Keratinocyte (primary cell): ENCODE measurements at regions not wholly inside any gene's neighbourhood (a gene's known extent, or its start where the extent isn't known, plus 50 kb on each side); places are given as distances from the start of the nearest gene placed in this dataset.

Experiments used
- DNase-seq: peaks from one replicate; pipeline ENCODE4 v3.0.0-alpha.2; 2011; ENCODE audit warnings: low read depth, missing footprints, low spot score
- FAIRE-seq: peaks from 2 replicates; lab custom pipeline; 2011; peaks lifted over from hg19 to GRCh38; lab: Jason Lieb, UNC
- H2AFZ ChIP-seq: 2 replicates; pipeline ENCODE4 v1.6.0; 2012; ENCODE audit warnings: low read length, control low read depth, inconsistent platforms; ENCODE audit not compliant: control insufficient read depth
- H3K27ac ChIP-seq: 2 replicates; pipeline ENCODE4 v1.5.1; 2011; ENCODE audit warnings: low read length; ENCODE audit not compliant: control insufficient read depth, insufficient read depth
- H3K27me3 ChIP-seq: 3 replicates; pipeline ENCODE4 v1.6.0; 2011; ENCODE audit warnings: low read length; ENCODE audit not compliant: control insufficient read depth, insufficient read depth; ENCODE audit errors: extremely low read depth
- H3K36me3 ChIP-seq, 2 experiments: 2 replicates in 1 of 2; 3 replicates in 1 of 2; pipeline ENCODE4 v1.5.1; 2011; ENCODE audit warnings: low read length in 2 of 2, mild to moderate bottlenecking in 1 of 2; ENCODE audit not compliant: control insufficient read depth in 2 of 2, insufficient read depth in 2 of 2; ENCODE audit errors: extremely low read depth in 1 of 2
- H3K4me1 ChIP-seq: 3 replicates; pipeline ENCODE4 v1.5.1; 2011; ENCODE audit warnings: low read length; ENCODE audit not compliant: control insufficient read depth, insufficient read depth; ENCODE audit errors: extremely low read depth
- H3K4me2 ChIP-seq: 3 replicates; pipeline ENCODE4 v1.6.0; 2011; ENCODE audit warnings: low read depth, low read length; ENCODE audit not compliant: control insufficient read depth, insufficient read depth; ENCODE audit errors: extremely low read depth
- H3K4me3 ChIP-seq, 3 experiments: fragments of 200-600 bp in 1 of 3; sonication (generic) in 1 of 3; 2 replicates in 2 of 3; 3 replicates in 1 of 3; pipeline ENCODE4 v1.5.1; 2011 to 2016; ENCODE audit warnings: low read length in 3 of 3, mild to moderate bottlenecking in 3 of 3, control low read depth in 2 of 3, inconsistent platforms in 1 of 3, low read depth in 1 of 3, mixed read lengths in 1 of 3, mixed run types in 1 of 3, moderate library complexity in 1 of 3; ENCODE audit not compliant: control insufficient read depth in 2 of 3, insufficient read depth in 2 of 3; ENCODE audit errors: extremely low read depth in 1 of 3
- H3K79me2 ChIP-seq: 2 replicates; pipeline ENCODE4 v1.6.0; 2012; ENCODE audit warnings: low read length; ENCODE audit not compliant: control insufficient read depth, insufficient read depth
- H3K9ac ChIP-seq: 3 replicates; pipeline ENCODE4 v1.6.0; 2011; ENCODE audit warnings: low read length; ENCODE audit not compliant: control insufficient read depth, insufficient read depth; ENCODE audit errors: extremely low read depth
- H3K9me1 ChIP-seq: 3 replicates; pipeline ENCODE4 v1.6.0; 2011; ENCODE audit warnings: low read length; ENCODE audit not compliant: control insufficient read depth, insufficient read depth; ENCODE audit errors: extremely low read depth
- H3K9me3 ChIP-seq: 2 replicates; pipeline ENCODE4 v1.5.1; 2012; ENCODE audit warnings: low read depth, low read length; ENCODE audit not compliant: control insufficient read depth
- H4K20me1 ChIP-seq: 3 replicates; pipeline ENCODE4 v1.6.0; 2011; ENCODE audit warnings: low read length; ENCODE audit not compliant: control insufficient read depth, insufficient read depth; ENCODE audit errors: extremely low read depth
- CTCF ChIP-seq, 3 experiments: IDR thresholded peaks in 1 of 3; conservative IDR thresholded peaks in 1 of 3; optimal IDR thresholded peaks in 1 of 3; 2 replicates in 2 of 3; 3 replicates in 1 of 3; pipeline versions ENCODE3 to v1.5.1; 2011; ENCODE audit warnings: low read length in 3 of 3, mild to moderate bottlenecking in 3 of 3, moderate library complexity in 2 of 3, control low read depth in 1 of 3, inconsistent platforms in 1 of 3; ENCODE audit not compliant: insufficient read depth in 2 of 3; ENCODE audit errors: extremely low read depth in 1 of 3
- EZH2 ChIP-seq: IDR thresholded peaks from one replicate; pipeline ENCODE4 v1.6.1; 2012; ENCODE audit warnings: inconsistent platforms, mild to moderate bottlenecking, low read length, moderate library complexity
- dilution Hi-C: fragments of 300-500 bp; cut with MboI; formaldehyde crosslinking; loops from one replicate; pipeline ENCODE4 v1.7.0; 2020; ENCODE audit warnings: low sequenced_read_pairs; ENCODE audit not compliant: extremely low pct_ligation_motif_present

GRCh38 chr10:1869861-1870260 lies 132.5 kb upstream of the ADARB2 start:
- Histone ChIP-seq H3K36me3 (no peaks in the 10 kb centered on the region), H3K27ac (no peak overlapping the region), H3K4me2 (no peak overlapping the region), H3K9me1 (no peaks in the 10 kb centered on the region), H4K20me1 (no peaks in the 10 kb centered on the region), H3K79me2 (no peaks in the 10 kb centered on the region), H3K9ac (no peak overlapping the region), H3K9me3 (no peaks in the 10 kb centered on the region), H3K27me3 (no peaks in the 10 kb centered on the region), H3K4me1 (no peaks in the 10 kb centered on the region), H2AFZ (no peak overlapping the region), H3K4me3 (no peak overlapping the region)
- dilution Hi-C loops = no loop called here
- TF ChIP-seq EZH2 (no peak), CTCF (optimal IDR thresholded peaks at IDR 0.05 in 1 of 3, IDR thresholded peaks at IDR 0.05 in 1 of 3, conservative IDR thresholded peaks at IDR 0.05 in 1 of 3; ENCODE audit: extremely low read depth in 1 of 3, insufficient read depth in 2 of 3, low read length in 3 of 3) (no peak)
- DNase-seq (no peak), FAIRE-seq (no peak)

- Histone ChIP-seq H3K9me1 (no peaks in the 10 kb centered on the region), H3K4me1 (no peaks in the 10 kb centered on the region), H3K36me3 (no peaks in the 10 kb centered on the region), H3K79me2 (no peaks in the 10 kb centered on the region), H3K27me3 (no peaks in the 10 kb centered on the region), H4K20me1 (no peaks in the 10 kb centered on the region), H3K4me2 (no peak overlapping the region), H2AFZ (no peak overlapping the region), H3K9me3 (no peaks in the 10 kb centered on the region), H3K27ac (no peak overlapping the region), H3K9ac (no peak overlapping the region), H3K4me3 (no peak overlapping the region)
- FAIRE-seq = no peak
- dilution Hi-C loops = no loop called here
- DNase-seq = no peak
- TF ChIP-seq CTCF (optimal IDR thresholded peaks at IDR 0.05 in 1 of 3, IDR thresholded peaks at IDR 0.05 in 1 of 3, conservative IDR thresholded peaks at IDR 0.05 in 1 of 3; ENCODE audit: extremely low read depth in 1 of 3, insufficient read depth in 2 of 3, low read length in 3 of 3) (no peak), EZH2 (no peak)
These were observed 123.0 kb upstream of the ADARB2 start for GRCh38 chr10:1860351-1860750.
